ENCODE measurements at regions not wholly inside any gene's neighbourhood (a gene's known extent, or its start where the extent isn't known, plus 50 kb on each side); places are given as distances from the start of the nearest gene placed in this dataset.

DNA sequence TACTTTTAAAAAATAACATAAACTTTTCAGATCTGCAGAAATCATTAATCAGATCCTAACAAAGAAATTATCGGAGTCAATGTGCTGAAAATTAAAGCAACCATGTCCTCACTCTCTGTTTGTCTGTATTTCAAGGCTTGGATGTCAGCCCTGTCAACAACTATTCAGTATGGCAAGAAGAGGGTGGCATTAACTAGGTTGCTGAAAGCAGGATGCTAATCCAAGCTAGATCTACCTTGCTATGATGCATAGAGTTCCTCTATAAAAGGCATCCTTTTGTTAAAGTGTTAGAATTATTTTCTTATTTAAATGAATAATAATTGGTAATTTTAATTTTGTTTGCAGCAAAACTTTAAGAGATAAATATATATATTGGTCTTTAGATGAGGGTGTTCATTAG, 800.8 kb downstream of the CDH11 start:
- H3K27me3 Mint-ChIP-seq: no peaks in the 10 kb centered on the region
- H3K4me1 Mint-ChIP-seq: no peaks in the 10 kb centered on the region
- peaks cover 3 to 22% (median 14%) of the 10 kb centered on the region in 8 donors for H3K9me3 Mint-ChIP-seq
- CTCF ChIA-PET (ENCODE audit: partially characterized antibody): no interaction called here
- H3K4me1 ChIP-seq (ENCODE audit: insufficient read depth, low read length): no peaks in the 10 kb centered on the region
- no peak overlapping the region for H3K27ac Mint-ChIP-seq
- H3K9me3 ChIP-seq (ENCODE audit: control insufficient read depth in 1 of 2, low read length in 2 of 2): peaks cover 0 to 8% of the 10 kb centered on the region in 2 donors
- no peaks in the 10 kb centered on the region for H3K36me3 ChIP-seq (ENCODE audit: insufficient read depth, low read length)
- no peaks in the 10 kb centered on the region for H3K36me3 Mint-ChIP-seq
- intact Hi-C loops (cut with micrococcal nuclease): no loop called here
- H3K27ac ChIP-seq (ENCODE audit: low read depth, low read length): no peak overlapping the region
- H3K4me3 ChIP-seq (ENCODE audit: low read length in 2 of 2): no peak overlapping the region
- H3K4me3 Mint-ChIP-seq: no peak overlapping the region
- H3K27me3 ChIP-seq (ENCODE audit: insufficient read depth, low read length): no peaks in the 10 kb centered on the region
- POLR2A ChIA-PET (ENCODE audit: partially characterized antibody): no interaction called here
- DNase-seq: no peak

DNA sequence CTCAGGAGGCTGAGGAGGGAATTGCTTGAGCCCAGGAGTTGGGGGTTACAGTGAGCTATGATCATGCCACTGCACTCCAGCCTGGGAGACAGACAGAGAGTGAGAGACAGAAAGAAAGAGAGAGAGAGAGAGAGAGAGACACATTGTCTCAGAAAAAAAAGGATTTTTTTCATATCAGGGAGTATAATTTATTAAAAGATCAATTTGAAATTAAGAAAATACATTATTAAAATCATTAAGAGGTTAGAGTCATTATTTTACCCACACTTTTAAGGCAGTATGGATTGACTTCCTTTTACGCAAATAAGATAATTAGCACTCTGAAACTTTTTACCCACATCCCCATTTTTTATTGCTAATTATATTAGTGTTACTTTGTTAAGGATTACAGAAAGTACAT, 804.3 kb downstream of the CDH11 start:
- no peaks in the 10 kb centered on the region for H3K36me3 ChIP-seq (ENCODE audit: insufficient read depth, low read length)
- H3K4me1 ChIP-seq (ENCODE audit: insufficient read depth, low read length): no peaks in the 10 kb centered on the region
- no peak overlapping the region for H3K4me3 ChIP-seq (ENCODE audit: low read length in 2 of 2)
- Mint-ChIP-seq H3K4me3 (no peak overlapping the region), H3K27ac (no peak overlapping the region), H3K27me3 (no peaks in the 10 kb centered on the region), H3K9me3 (peaks cover 2 to 37% (median 19%) of the 10 kb centered on the region in 8 donors), H3K4me1 (no peaks in the 10 kb centered on the region), H3K36me3 (no peaks in the 10 kb centered on the region)
- intact Hi-C loops (cut with micrococcal nuclease): no loop called here
- H3K9me3 ChIP-seq (ENCODE audit: control insufficient read depth in 1 of 2, low read length in 2 of 2): peaks cover 0 to 15% of the 10 kb centered on the region in 2 donors
- no peaks in the 10 kb centered on the region for H3K27me3 ChIP-seq (ENCODE audit: insufficient read depth, low read length)
- CTCF ChIA-PET (ENCODE audit: partially characterized antibody): no interaction called here
- POLR2A ChIA-PET (ENCODE audit: partially characterized antibody): no interaction called here
- DNase-seq: no peak
- H3K27ac ChIP-seq (ENCODE audit: low read depth, low read length): no peak overlapping the region

GRCh38 chr16:64313726-64314125, 808.1 kb downstream of the CDH11 start:
- Histone ChIP-seq H3K4me3 (ENCODE audit: low read length in 2 of 2) (no peak overlapping the region), H3K27ac (ENCODE audit: low read depth, low read length) (no peak overlapping the region), H3K4me1 (ENCODE audit: insufficient read depth, low read length) (no peaks in the 10 kb centered on the region), H3K9me3 (ENCODE audit: control insufficient read depth in 1 of 2, low read length in 2 of 2) (peaks cover 0 to 10% of the 10 kb centered on the region in 2 donors), H3K36me3 (ENCODE audit: insufficient read depth, low read length) (no peaks in the 10 kb centered on the region), H3K27me3 (ENCODE audit: insufficient read depth, low read length) (no peaks in the 10 kb centered on the region)
- H3K36me3 Mint-ChIP-seq: no peaks in the 10 kb centered on the region
- intact Hi-C loops (cut with micrococcal nuclease): no loop called here
- POLR2A ChIA-PET (ENCODE audit: partially characterized antibody): no interaction called here
- no peaks in the 10 kb centered on the region for H3K27me3 Mint-ChIP-seq
- H3K27ac Mint-ChIP-seq: no peak overlapping the region
- CTCF ChIA-PET (ENCODE audit: partially characterized antibody): no interaction called here
- H3K4me1 Mint-ChIP-seq: no peaks in the 10 kb centered on the region
- no peak for DNase-seq
- no peak overlapping the region for H3K4me3 Mint-ChIP-seq
- H3K9me3 Mint-ChIP-seq: peaks cover 2 to 40% (median 30%) of the 10 kb centered on the region in 8 donors

- Mint-ChIP-seq H3K27ac (no peak overlapping the region), H3K4me3 (no peak overlapping the region), H3K9me3 (peaks cover 5 to 47% (median 34%) of the 10 kb centered on the region in 8 donors), H3K4me1 (no peaks in the 10 kb centered on the region), H3K36me3 (no peaks in the 10 kb centered on the region), H3K27me3 (no peaks in the 10 kb centered on the region)
- H3K9me3 ChIP-seq (ENCODE audit: control insufficient read depth in 1 of 2, low read length in 2 of 2): peaks cover 0 to 7% of the 10 kb centered on the region in 2 donors
- H3K4me1 ChIP-seq (ENCODE audit: insufficient read depth, low read length): no peaks in the 10 kb centered on the region
- ChIA-PET CTCF (ENCODE audit: partially characterized antibody) (no interaction called here), POLR2A (ENCODE audit: partially characterized antibody) (no interaction called here)
- intact Hi-C loops (cut with micrococcal nuclease): no loop called here
- DNase-seq: no peak
- no peaks in the 10 kb centered on the region for H3K27me3 ChIP-seq (ENCODE audit: insufficient read depth, low read length)
- no peak overlapping the region for H3K27ac ChIP-seq (ENCODE audit: low read depth, low read length)
- no peaks in the 10 kb centered on the region for H3K36me3 ChIP-seq (ENCODE audit: insufficient read depth, low read length)
- H3K4me3 ChIP-seq (ENCODE audit: low read length in 2 of 2): no peak overlapping the region
Observed at GRCh38 chr16:64312980-64313379, 808.9 kb downstream of the CDH11 start.

GRCh38 chr16:64312292-64312691, 809.6 kb downstream of the CDH11 start:
- no peak for DNase-seq
- intact Hi-C loops (cut with micrococcal nuclease): no loop called here
- ChIA-PET CTCF (ENCODE audit: partially characterized antibody) (no interaction called here), POLR2A (ENCODE audit: partially characterized antibody) (no interaction called here)
- Histone ChIP-seq H3K4me3 (ENCODE audit: low read length in 2 of 2) (no peak overlapping the region), H3K27ac (ENCODE audit: low read depth, low read length) (no peak overlapping the region), H3K36me3 (ENCODE audit: insufficient read depth, low read length) (no peaks in the 10 kb centered on the region), H3K9me3 (ENCODE audit: control insufficient read depth in 1 of 2, low read length in 2 of 2) (peaks cover 0 to 7% of the 10 kb centered on the region in 2 donors), H3K27me3 (ENCODE audit: insufficient read depth, low read length) (no peaks in the 10 kb centered on the region), H3K4me1 (ENCODE audit: insufficient read depth, low read length) (no peaks in the 10 kb centered on the region)
- Mint-ChIP-seq H3K9me3 (peaks cover 5 to 54% (median 38%) of the 10 kb centered on the region in 8 donors), H3K27me3 (no peaks in the 10 kb centered on the region), H3K4me1 (no peaks in the 10 kb centered on the region), H3K27ac (no peak overlapping the region), H3K4me3 (no peak overlapping the region), H3K36me3 (no peaks in the 10 kb centered on the region)

DNA sequence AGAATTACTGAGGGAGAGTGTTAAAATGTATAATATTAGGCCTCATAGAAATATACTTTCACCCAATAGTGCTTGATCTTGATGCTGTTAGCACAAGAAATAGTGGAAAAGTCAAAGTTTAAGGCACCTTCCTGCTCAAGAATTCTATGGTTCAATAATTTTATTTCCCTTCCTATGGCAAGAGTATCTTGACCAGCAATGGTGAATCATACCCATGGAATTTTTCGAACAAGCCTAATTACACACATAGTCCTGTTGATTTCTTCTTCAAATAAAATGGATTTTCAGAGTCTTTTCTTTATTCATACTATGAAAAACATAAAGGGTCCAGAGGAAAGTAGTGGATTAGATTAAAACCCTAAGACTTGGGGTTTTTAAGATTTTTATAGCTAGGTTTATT, 810.6 kb downstream of the CDH11 start:
- no peak overlapping the region for H3K27ac ChIP-seq (ENCODE audit: low read depth, low read length)
- H3K9me3 Mint-ChIP-seq: peaks cover 5 to 52% (median 41%) of the 10 kb centered on the region in 8 donors
- H3K4me3 Mint-ChIP-seq: no peak overlapping the region
- intact Hi-C loops (cut with micrococcal nuclease): no loop called here
- no peaks in the 10 kb centered on the region for H3K27me3 ChIP-seq (ENCODE audit: insufficient read depth, low read length)
- no peaks in the 10 kb centered on the region for H3K36me3 ChIP-seq (ENCODE audit: insufficient read depth, low read length)
- H3K4me1 ChIP-seq (ENCODE audit: insufficient read depth, low read length): no peaks in the 10 kb centered on the region
- H3K36me3 Mint-ChIP-seq: no peaks in the 10 kb centered on the region
- H3K27me3 Mint-ChIP-seq: no peaks in the 10 kb centered on the region
- no peak overlapping the region for H3K4me3 ChIP-seq (ENCODE audit: low read length in 2 of 2)
- ChIA-PET POLR2A (ENCODE audit: partially characterized antibody) (no interaction called here), CTCF (ENCODE audit: partially characterized antibody) (no interaction called here)
- DNase-seq: no peak
- no peak overlapping the region for H3K27ac Mint-ChIP-seq
- H3K9me3 ChIP-seq (ENCODE audit: control insufficient read depth in 1 of 2, low read length in 2 of 2): peaks cover 0 to 7% of the 10 kb centered on the region in 2 donors
- H3K4me1 Mint-ChIP-seq: no peaks in the 10 kb centered on the region

DNA sequence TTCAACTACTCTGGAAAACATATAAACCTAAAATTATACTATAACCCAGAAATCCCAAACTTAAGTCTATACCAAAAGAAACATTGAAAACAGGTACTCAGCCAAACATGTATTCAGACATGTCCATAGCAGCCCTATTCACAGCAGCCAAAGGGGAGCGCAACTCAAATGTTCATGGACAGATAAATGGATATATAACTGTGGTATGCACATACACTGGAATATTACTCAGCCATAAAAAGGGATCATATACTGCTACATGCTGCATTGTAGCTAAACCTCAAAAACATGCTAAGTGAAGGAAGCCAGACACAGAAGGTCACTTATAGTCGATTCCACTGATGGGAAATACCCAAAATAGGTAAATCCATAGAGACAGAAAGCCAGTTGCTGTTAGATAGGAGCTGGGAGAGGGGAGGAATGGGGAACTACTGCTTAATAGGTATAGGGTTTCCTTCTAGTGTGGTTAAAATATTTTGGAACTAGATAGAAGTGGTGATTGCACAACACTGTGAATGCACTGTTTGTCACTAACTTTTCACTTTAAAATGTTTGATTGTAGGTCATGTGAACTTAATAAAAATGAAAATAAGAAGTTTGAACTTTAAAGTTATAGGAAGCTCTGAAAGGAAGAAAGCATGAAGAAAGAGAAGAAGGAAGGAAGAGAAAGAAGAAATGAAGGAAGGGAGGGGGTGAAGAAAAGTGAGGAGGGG, 812.3 kb downstream of the CDH11 start:
- CTCF ChIA-PET (ENCODE audit: partially characterized antibody): no interaction called here
- H3K27me3 ChIP-seq (ENCODE audit: insufficient read depth, low read length): no peaks in the 10 kb centered on the region
- no peak for DNase-seq
- intact Hi-C loops (cut with micrococcal nuclease): no loop called here
- Mint-ChIP-seq H3K36me3 (no peaks in the 10 kb centered on the region), H3K4me3 (no peak overlapping the region), H3K27ac (no peak overlapping the region), H3K9me3 (peaks cover 5 to 53% (median 40%) of the 10 kb centered on the region in 8 donors), H3K4me1 (no peaks in the 10 kb centered on the region), H3K27me3 (no peaks in the 10 kb centered on the region)
- no peak overlapping the region for H3K4me3 ChIP-seq (ENCODE audit: low read length in 2 of 2)
- H3K36me3 ChIP-seq (ENCODE audit: insufficient read depth, low read length): no peaks in the 10 kb centered on the region
- H3K4me1 ChIP-seq (ENCODE audit: insufficient read depth, low read length): no peaks in the 10 kb centered on the region
- POLR2A ChIA-PET (ENCODE audit: partially characterized antibody): no interaction called here
- H3K9me3 ChIP-seq (ENCODE audit: control insufficient read depth in 1 of 2, low read length in 2 of 2): peaks cover 0 to 12% of the 10 kb centered on the region in 2 donors
- H3K27ac ChIP-seq (ENCODE audit: low read depth, low read length): no peak overlapping the region

DNA sequence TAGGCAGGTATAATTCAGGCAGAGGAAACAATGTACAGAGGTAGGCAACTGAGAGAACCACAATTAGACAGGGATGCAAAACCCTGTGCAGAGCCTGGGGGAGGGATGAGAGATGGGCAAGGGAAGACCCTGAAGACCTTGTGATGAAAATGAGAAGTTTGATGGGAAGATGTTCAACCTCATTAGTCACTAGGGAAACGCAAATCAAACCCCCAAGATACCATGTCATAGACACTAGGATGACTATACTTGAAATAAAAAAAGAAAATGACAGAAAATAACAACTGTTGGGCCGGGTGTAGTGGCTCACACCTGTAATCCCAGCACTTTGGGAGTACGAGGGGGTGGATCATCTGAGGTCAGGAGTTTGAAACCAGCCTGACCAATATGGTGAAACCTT, 813.1 kb downstream of the CDH11 start:
- Histone ChIP-seq H3K4me1 (ENCODE audit: insufficient read depth, low read length) (no peaks in the 10 kb centered on the region), H3K4me3 (ENCODE audit: low read length in 2 of 2) (no peak overlapping the region), H3K9me3 (ENCODE audit: control insufficient read depth in 1 of 2, low read length in 2 of 2) (peaks cover 0 to 12% of the 10 kb centered on the region in 2 donors), H3K27ac (ENCODE audit: low read depth, low read length) (no peak overlapping the region), H3K27me3 (ENCODE audit: insufficient read depth, low read length) (no peaks in the 10 kb centered on the region), H3K36me3 (ENCODE audit: insufficient read depth, low read length) (no peaks in the 10 kb centered on the region)
- Mint-ChIP-seq H3K4me1 (no peaks in the 10 kb centered on the region), H3K4me3 (no peak overlapping the region), H3K27ac (no peak overlapping the region), H3K36me3 (no peaks in the 10 kb centered on the region), H3K9me3 (peaks cover 5 to 60% (median 39%) of the 10 kb centered on the region in 8 donors), H3K27me3 (no peaks in the 10 kb centered on the region)
- ChIA-PET CTCF (ENCODE audit: partially characterized antibody) (no interaction called here), POLR2A (ENCODE audit: partially characterized antibody) (no interaction called here)
- DNase-seq: no peak
- intact Hi-C loops (cut with micrococcal nuclease): no loop called here
